Erythroblast (primary cell): ENCODE measurements at regions not wholly inside any gene's neighbourhood (a gene's known extent, or its start where the extent isn't known, plus 50 kb on each side); places are given as distances from the start of the nearest gene placed in this dataset.

Experiments
- DNase-seq, 2 experiments: peaks; one replicate each; lab custom pipeline; 2025; lab: John Stamatoyannopoulos, UW
- GATA1 ChIP-seq: IDR thresholded peaks from 2 replicates; pipeline ENCODE4 v1.6.1; 2011; ENCODE audit warnings: low read depth, mild to moderate bottlenecking, control low read depth, low read length, moderate library complexity
- POLR2A ChIP-seq: IDR thresholded peaks from 2 replicates; pipeline ENCODE4 v1.6.1; 2011; ENCODE audit warnings: mild to moderate bottlenecking, low read length

GRCh38 chr13:106433066-106433465 is 102.4 kb downstream of the EFNB2 start:
- TF ChIP-seq GATA1 (no peak), POLR2A (no peak)
- DNase-seq, result no peak

DNA sequence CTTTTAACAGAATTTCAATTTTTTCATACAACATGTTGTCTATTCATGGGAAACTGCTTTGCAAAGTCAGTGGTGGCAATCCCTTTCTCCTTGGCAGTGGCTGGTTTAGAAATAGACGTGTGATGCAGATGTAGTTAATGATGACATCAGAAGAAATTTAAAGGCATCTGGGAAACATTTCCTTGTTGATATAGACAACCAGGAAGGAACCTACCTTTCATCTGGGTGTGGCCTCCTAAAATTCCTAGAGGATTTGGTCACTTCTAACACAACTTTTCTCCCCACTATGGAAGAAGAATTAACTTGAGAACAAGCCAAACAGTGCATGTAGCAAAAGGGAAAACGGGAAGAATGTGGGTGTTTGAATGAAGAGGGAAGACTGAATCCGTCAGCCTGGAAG is 102.8 kb downstream of the EFNB2 start:
- no peak for TF ChIP-seq POLR2A
- TF ChIP-seq GATA1, result no peak
- DNase-seq, result no peak

- TF ChIP-seq POLR2A, result no peak
- DNase-seq, result no peak
Observed at GRCh38 chr13:106426909-106427308, 108.6 kb downstream of the EFNB2 start.

DNA sequence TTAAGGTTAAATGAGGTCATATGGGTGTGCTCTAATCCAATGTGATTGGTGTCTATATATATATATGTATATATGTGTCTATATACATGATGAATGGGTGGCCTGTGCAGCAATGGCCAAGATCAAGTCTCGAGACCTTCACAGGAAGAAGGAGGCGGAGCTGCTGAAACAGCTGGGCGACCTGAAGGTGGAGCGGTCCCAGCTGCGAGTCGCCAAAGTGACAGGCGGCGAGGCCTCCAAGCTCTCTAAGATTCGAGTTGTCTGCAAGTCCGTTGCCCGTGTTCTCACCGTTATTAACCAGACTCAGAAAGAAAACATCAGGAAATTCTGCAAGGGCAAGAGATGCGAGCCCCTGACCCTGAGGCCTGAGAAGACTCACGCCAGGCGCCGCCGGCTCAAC is 109.8 kb downstream of the EFNB2 start:
- DNase-seq, result no peak
- no peak for TF ChIP-seq POLR2A
- no peak for TF ChIP-seq GATA1

DNA sequence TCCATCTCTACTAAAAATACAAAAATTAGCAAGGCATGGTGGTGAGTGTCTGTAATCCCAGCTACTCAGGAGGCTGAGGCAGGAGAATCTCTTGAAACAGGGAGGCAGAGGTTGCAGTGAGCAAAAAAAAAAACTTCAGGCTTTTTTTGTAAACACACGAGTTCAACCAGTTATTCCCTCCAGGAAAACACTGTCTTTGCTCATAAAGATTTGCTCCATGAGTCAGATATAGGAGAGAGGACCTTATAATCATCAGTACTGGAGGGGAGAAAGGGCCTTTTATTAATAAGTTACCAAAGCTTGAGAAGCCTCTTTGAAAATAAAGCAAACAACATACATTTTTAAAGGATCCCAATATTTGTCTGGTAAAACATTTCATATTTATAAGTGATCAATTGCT is 110.7 kb downstream of the EFNB2 start:
- no peak for DNase-seq
- TF ChIP-seq GATA1 (no peak), POLR2A (no peak)

GRCh38 chr13:106423530-106423929 is 111.9 kb downstream of the EFNB2 start:
- TF ChIP-seq POLR2A, result no peak
- TF ChIP-seq GATA1, result no peak

GRCh38 chr13:106418556-106418955 is 116.9 kb downstream of the EFNB2 start:
- DNase-seq, result no peak
- no peak for TF ChIP-seq GATA1

More at GRCh38 chr13:106423530-106423929, 111.9 kb downstream of the EFNB2 start:
- DNase-seq, result no peak

GRCh38 chr13:106417467-106418110 is 117.9 kb downstream of the EFNB2 start:
- no peak for TF ChIP-seq GATA1
- DNase-seq, result no peak

DNA sequence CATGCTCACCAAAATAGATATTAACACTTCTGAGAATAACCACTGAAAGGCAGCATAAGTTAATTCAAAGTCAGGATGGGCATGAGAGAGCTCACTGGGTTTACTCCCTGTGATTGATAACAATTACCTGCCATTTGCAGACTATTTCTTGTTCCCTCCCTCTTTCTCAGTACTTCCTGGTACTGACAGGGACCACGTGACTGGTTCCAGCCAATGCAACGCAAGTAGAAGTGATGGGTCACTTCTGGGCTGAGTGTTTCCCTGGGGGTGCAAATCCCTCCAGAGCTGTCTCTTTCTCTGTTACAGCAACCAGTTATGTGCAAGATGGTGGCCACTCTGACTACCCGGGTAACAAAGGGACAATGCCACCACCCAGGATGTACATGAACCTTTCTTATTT is 118.8 kb downstream of the EFNB2 start:
- DNase-seq, result no peak
- no peak for TF ChIP-seq GATA1

- no peak for DNase-seq
- TF ChIP-seq POLR2A (no peak), GATA1 (no peak)
Observed at GRCh38 chr13:106415971-106416370, 119.5 kb downstream of the EFNB2 start.

GRCh38 chr13:106415442-106415841 is 120.0 kb downstream of the EFNB2 start:
- TF ChIP-seq GATA1 (no peak), POLR2A (no peak)
- DNase-seq, result no peak

DNA sequence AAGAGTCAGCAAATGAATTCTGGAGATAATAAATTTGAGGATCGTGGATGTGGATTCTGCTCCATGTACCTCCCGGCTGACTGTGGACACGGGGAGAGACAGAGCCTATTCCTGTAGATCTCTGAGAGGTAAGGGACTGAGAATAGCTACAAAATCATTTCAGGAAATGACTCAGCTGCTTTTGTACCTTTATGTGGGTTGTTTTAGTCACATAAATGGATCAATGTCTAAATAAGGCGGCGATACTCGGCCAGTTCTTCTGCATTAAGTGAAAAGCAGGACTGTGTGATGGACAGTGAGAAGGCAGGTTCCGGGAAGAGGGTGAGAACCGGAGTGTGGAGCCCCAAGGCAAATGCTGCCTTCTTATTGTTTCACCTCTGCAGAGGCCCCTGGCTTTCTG is 128.1 kb downstream of the EFNB2 start:
- no peak for DNase-seq
- TF ChIP-seq GATA1 (no peak), POLR2A (no peak)

- TF ChIP-seq GATA1 (no peak), POLR2A (no peak)
- DNase-seq, result no peak
Observed at GRCh38 chr13:106405731-106406130, 129.7 kb downstream of the EFNB2 start.

DNA sequence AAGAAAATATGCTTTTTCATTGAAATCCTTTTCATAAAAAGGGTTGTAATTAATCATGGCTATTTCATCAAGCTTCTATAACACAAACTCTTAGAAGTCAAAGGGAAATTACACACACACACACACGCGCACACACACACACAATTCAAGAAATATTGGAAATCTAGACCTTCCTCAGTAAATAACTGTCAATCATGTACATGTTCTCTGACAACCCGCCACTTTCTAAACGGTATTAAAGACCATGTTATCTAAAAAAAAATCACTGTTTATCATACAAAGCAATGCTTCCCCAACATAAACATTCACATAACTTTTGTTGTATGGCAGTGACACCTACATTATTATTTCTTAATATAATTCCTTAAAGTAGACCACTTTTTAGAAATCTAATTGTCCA is 132.2 kb downstream of the EFNB2 start:
- no peak for TF ChIP-seq POLR2A
- TF ChIP-seq GATA1, result no peak

GRCh38 chr13:106402866-106403265 is 132.6 kb downstream of the EFNB2 start:
- DNase-seq, result no peak
- TF ChIP-seq POLR2A (no peak), GATA1 (no peak)

More for the DNA sequence above, 132.2 kb downstream of the EFNB2 start:
- DNase-seq, result no peak
